Muscle layer of colon (tissue), 2 donors: ENCODE measurements at regions not wholly inside any gene's neighbourhood (a gene's known extent, or its start where the extent isn't known, plus 50 kb on each side); places are given as distances from the start of the nearest gene placed in this dataset.

Experiments used
- H3K27ac ChIP-seq: one replicate; pipeline ENCODE4 v1.7.0; 2013; ENCODE audit warnings: low read depth, mild to moderate bottlenecking, low read length, moderate library complexity
- H3K27me3 ChIP-seq, 2 donors: one replicate each; pipeline ENCODE4 v1.7.0; 2013; ENCODE audit warnings: low read length in 2 of 2, mild to moderate bottlenecking in 2 of 2; ENCODE audit not compliant: insufficient read depth in 2 of 2, control insufficient read depth in 1 of 2
- H3K36me3 ChIP-seq: one replicate; pipeline ENCODE4 v1.7.0; 2013; ENCODE audit warnings: mild to moderate bottlenecking, low read length; ENCODE audit not compliant: insufficient read depth
- H3K4me1 ChIP-seq: one replicate; pipeline ENCODE4 v1.7.0; 2013; ENCODE audit warnings: mild to moderate bottlenecking, low read length; ENCODE audit not compliant: insufficient read depth
- H3K4me3 ChIP-seq, 2 donors: one replicate each; pipeline ENCODE4 v1.7.0; 2013; ENCODE audit warnings: low read length in 2 of 2, low read depth in 1 of 2, mild to moderate bottlenecking in 1 of 2, moderate library complexity in 1 of 2
- H3K9ac ChIP-seq: one replicate; pipeline ENCODE4 v1.7.0; 2013; ENCODE audit warnings: low read length
- H3K9me3 ChIP-seq: one replicate; pipeline ENCODE4 v1.7.0; 2013; ENCODE audit warnings: mild to moderate bottlenecking, low read length
- donor health status: abdominal sarcoma.
- donor health status: Adenocarcinoma of cecum.

- peaks cover 0 to 7% of the 10 kb centered on the region in 2 donors for H3K27me3 ChIP-seq
- no peak overlapping the region for H3K27ac ChIP-seq
- peaks cover 4% of the 10 kb centered on the region for H3K4me1 ChIP-seq
- H3K36me3 ChIP-seq, result no peaks in the 10 kb centered on the region
- H3K9me3 ChIP-seq, result no peaks in the 10 kb centered on the region
- no peak overlapping the region for H3K4me3 ChIP-seq
- no peak overlapping the region for H3K9ac ChIP-seq
Observed at GRCh38 chr18:55774505-55774904, 186.5 kb upstream of the TCF4 start.

- Histone ChIP-seq H3K9me3 (no peaks in the 10 kb centered on the region), H3K27ac (no peak overlapping the region), H3K4me1 (no peaks in the 10 kb centered on the region), H3K27me3 (no peaks in the 10 kb centered on the region), H3K9ac (no peak overlapping the region), H3K36me3 (no peaks in the 10 kb centered on the region), H3K4me3 (no peak overlapping the region)
Observed at GRCh38 chr18:55768255-55768654, 180.3 kb upstream of the TCF4 start.

GRCh38 chr18:55764386-55764785, 176.4 kb upstream of the TCF4 start:
- no peaks in the 10 kb centered on the region for H3K27me3 ChIP-seq
- no peaks in the 10 kb centered on the region for H3K36me3 ChIP-seq
- H3K4me3 ChIP-seq, result no peak overlapping the region
- no peak overlapping the region for H3K9ac ChIP-seq
- no peaks in the 10 kb centered on the region for H3K4me1 ChIP-seq
- H3K27ac ChIP-seq, result no peak overlapping the region
- no peaks in the 10 kb centered on the region for H3K9me3 ChIP-seq

GRCh38 chr18:55763805-55764204, 175.8 kb upstream of the TCF4 start:
- H3K27ac ChIP-seq, result no peak overlapping the region
- no peak overlapping the region for H3K4me3 ChIP-seq
- no peaks in the 10 kb centered on the region for H3K9me3 ChIP-seq
- no peak overlapping the region for H3K9ac ChIP-seq
- no peaks in the 10 kb centered on the region for H3K4me1 ChIP-seq
- H3K27me3 ChIP-seq, result no peaks in the 10 kb centered on the region
- no peaks in the 10 kb centered on the region for H3K36me3 ChIP-seq

- no peak overlapping the region for H3K9ac ChIP-seq
- no peak overlapping the region for H3K4me3 ChIP-seq
- no peaks in the 10 kb centered on the region for H3K4me1 ChIP-seq
- no peaks in the 10 kb centered on the region for H3K36me3 ChIP-seq
- H3K27me3 ChIP-seq, result no peaks in the 10 kb centered on the region
- H3K27ac ChIP-seq, result no peak overlapping the region
- H3K9me3 ChIP-seq, result no peaks in the 10 kb centered on the region
Observed at GRCh38 chr18:55763298-55763697, 175.3 kb upstream of the TCF4 start.

GRCh38 chr18:55762424-55762823, 174.4 kb upstream of the TCF4 start:
- H3K36me3 ChIP-seq, result no peaks in the 10 kb centered on the region
- H3K9ac ChIP-seq, result no peak overlapping the region
- H3K4me1 ChIP-seq, result no peaks in the 10 kb centered on the region
- H3K9me3 ChIP-seq, result no peaks in the 10 kb centered on the region
- no peak overlapping the region for H3K27ac ChIP-seq
- H3K27me3 ChIP-seq, result no peaks in the 10 kb centered on the region
- no peak overlapping the region for H3K4me3 ChIP-seq

- H3K27me3 ChIP-seq, result no peaks in the 10 kb centered on the region
- H3K9me3 ChIP-seq, result no peaks in the 10 kb centered on the region
- no peak overlapping the region for H3K27ac ChIP-seq
- H3K4me1 ChIP-seq, result no peaks in the 10 kb centered on the region
- H3K9ac ChIP-seq, result no peak overlapping the region
- no peaks in the 10 kb centered on the region for H3K36me3 ChIP-seq
- H3K4me3 ChIP-seq, result no peak overlapping the region
Observed at GRCh38 chr18:55753643-55754263, 165.8 kb upstream of the TCF4 start.

GRCh38 chr18:55751476-55751875, 163.5 kb upstream of the TCF4 start:
- no peaks in the 10 kb centered on the region for H3K36me3 ChIP-seq
- H3K4me1 ChIP-seq, result no peaks in the 10 kb centered on the region
- H3K27me3 ChIP-seq, result no peaks in the 10 kb centered on the region
- no peak overlapping the region for H3K27ac ChIP-seq
- no peak overlapping the region for H3K4me3 ChIP-seq
- no peaks in the 10 kb centered on the region for H3K9me3 ChIP-seq
- H3K9ac ChIP-seq, result no peak overlapping the region

- Histone ChIP-seq H3K27ac (no peak overlapping the region), H3K4me3 (no peak overlapping the region), H3K4me1 (no peaks in the 10 kb centered on the region), H3K27me3 (no peaks in the 10 kb centered on the region), H3K9ac (no peak overlapping the region), H3K9me3 (no peaks in the 10 kb centered on the region), H3K36me3 (no peaks in the 10 kb centered on the region)
Observed at GRCh38 chr18:55748227-55748738, 160.3 kb upstream of the TCF4 start.

GRCh38 chr18:55744206-55744605, 156.2 kb upstream of the TCF4 start:
- no peak overlapping the region for H3K4me3 ChIP-seq
- no peaks in the 10 kb centered on the region for H3K36me3 ChIP-seq
- H3K9ac ChIP-seq, result no peak overlapping the region
- no peak overlapping the region for H3K27ac ChIP-seq
- no peaks in the 10 kb centered on the region for H3K4me1 ChIP-seq
- no peaks in the 10 kb centered on the region for H3K9me3 ChIP-seq
- H3K27me3 ChIP-seq, result no peaks in the 10 kb centered on the region

- Histone ChIP-seq H3K4me3 (no peak overlapping the region), H3K9ac (no peak overlapping the region), H3K4me1 (no peaks in the 10 kb centered on the region), H3K36me3 (no peaks in the 10 kb centered on the region), H3K27me3 (no peaks in the 10 kb centered on the region), H3K27ac (no peak overlapping the region), H3K9me3 (no peaks in the 10 kb centered on the region)
Observed at GRCh38 chr18:55743736-55744135, 155.7 kb upstream of the TCF4 start.

GRCh38 chr18:55743133-55743532, 155.1 kb upstream of the TCF4 start:
- Histone ChIP-seq H3K4me1 (no peaks in the 10 kb centered on the region), H3K27me3 (no peaks in the 10 kb centered on the region), H3K9ac (no peak overlapping the region), H3K4me3 (no peak overlapping the region), H3K27ac (no peak overlapping the region), H3K9me3 (no peaks in the 10 kb centered on the region), H3K36me3 (no peaks in the 10 kb centered on the region)
